Stimulated activated CD4-positive, alpha-beta T cell treated with anti-CD3 and anti-CD28 coated beads, TNF-alpha, amount 100 ng/mL, for 4 hours (primary cell): ENCODE measurements at regions not wholly inside any gene's neighbourhood (a gene's known extent, or its start where the extent isn't known, plus 50 kb on each side); places are given as distances from the start of the nearest gene placed in this dataset.
"Not testable (repeated sequence)": the region's sequence is repeated elsewhere in the genome, so short reads cannot be mapped to it uniquely, and the experiment has no call there.

ENCODE experiments used
- DNase-seq, 3 experiments: peaks; one replicate each; pipeline ENCODE4 v3.0.0-alpha.2; 2020; ENCODE audit warnings: low read depth in 3 of 3

- DNase-seq = no peak
These were observed 80.0 kb downstream of the GALR1 start for GRCh38 chr18:77329651-77330050.

DNA sequence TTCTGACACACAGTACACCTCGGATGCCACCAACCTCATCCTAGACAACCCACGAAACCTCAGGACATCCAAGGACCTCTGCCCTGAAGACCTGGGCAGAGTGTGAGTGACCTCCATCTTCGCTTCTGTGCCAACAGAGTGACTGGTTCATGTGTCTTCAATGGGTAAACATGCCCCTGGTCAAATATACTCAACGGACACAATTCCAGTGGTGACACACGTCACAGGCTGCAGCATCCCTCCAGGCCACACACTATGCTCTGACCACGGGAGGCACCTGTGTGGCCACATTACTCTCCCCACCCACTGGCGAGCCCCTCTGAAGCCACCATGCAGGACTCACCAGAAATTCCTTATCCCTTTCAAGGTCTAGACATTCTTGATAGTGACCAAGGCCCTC lies 85.2 kb downstream of the GALR1 start:
- DNase-seq = no peak

- DNase-seq = no peak
These were observed 88.0 kb downstream of the GALR1 start for GRCh38 chr18:77337604-77338003.

- no peak for DNase-seq
These were observed 89.4 kb downstream of the GALR1 start for GRCh38 chr18:77339093-77339492.

DNA sequence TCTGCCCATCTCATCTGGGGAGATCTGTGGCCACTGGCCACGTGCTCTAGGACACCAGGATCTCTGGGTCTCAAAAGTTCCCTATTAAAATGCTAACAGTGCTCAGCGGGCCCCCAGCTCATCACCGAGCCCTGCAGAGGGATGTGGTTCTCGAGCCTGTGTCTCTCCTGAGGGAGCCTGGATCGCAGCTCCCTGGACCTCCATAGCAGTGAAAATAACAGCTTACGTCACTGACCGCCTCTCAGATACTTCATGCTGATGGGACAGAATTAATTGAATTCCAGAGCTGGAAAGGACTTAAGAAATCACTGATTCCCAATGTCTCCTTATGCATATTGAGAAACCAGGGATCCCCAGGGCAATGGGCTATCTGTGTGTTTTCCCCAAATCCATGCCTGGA lies 90.0 kb downstream of the GALR1 start:
- DNase-seq = no peak

GRCh38 chr18:77340815-77341214 lies 91.2 kb downstream of the GALR1 start:
- DNase-seq = no peak

DNA sequence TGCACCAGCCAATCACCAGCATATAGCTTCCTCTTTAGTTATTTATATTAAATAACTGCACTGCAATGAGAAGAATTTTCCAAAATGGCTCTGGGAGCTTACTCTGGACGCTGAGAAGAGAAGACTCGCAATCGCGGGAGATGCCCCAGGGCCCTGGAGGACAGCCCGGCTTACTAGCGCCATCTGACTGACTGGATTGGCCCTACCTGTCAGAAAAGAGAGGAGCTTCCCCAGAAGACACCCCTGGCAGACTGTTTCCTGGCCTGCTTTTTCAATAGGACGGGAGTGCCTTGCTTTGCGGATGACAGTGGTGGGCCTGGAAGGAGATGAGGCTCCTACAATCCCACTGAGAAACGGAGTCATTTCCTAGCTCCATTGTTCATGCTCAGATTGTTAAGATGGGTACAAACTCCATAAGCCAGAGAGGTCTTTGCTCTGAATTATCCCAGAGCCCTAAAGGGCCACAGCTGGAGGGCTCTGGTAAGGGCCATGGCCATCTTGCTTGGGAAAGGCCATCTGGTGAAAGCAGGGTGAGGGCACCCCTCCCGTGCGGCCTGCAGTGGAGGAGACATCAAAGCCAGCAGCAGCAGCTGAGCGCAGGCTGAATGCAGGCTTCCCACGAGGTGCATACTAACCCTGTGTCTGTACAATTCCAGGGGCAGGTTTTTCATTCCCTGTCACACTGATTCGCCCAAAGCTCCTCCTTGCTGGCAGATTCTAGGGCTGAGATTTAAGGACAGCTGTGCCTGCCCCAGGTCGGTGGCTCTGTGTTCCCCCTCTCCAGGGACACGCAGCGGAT lies 92.1 kb downstream of the GALR1 start:
- no peak for DNase-seq

DNA sequence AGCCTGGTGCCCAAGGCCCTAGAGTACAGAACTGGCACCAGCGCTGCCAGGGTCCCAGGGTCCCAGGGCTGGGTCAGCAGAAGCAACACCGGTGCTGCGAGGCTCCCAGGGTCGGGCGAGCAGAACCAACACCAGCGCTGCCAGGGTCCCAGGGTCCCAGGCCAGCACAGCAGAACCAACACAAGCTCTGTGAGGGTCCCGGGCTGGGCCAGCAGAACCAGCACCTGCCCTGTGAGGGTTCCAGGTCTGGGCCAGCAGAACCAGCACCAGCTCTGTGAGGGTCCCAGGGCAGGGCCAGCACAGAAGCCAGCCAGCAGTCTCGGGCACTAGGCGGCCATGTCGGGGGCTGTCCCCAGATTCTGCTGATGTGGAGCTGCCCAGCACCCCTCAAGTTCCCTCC lies 93.1 kb downstream of the GALR1 start:
- DNase-seq = no peak

DNA sequence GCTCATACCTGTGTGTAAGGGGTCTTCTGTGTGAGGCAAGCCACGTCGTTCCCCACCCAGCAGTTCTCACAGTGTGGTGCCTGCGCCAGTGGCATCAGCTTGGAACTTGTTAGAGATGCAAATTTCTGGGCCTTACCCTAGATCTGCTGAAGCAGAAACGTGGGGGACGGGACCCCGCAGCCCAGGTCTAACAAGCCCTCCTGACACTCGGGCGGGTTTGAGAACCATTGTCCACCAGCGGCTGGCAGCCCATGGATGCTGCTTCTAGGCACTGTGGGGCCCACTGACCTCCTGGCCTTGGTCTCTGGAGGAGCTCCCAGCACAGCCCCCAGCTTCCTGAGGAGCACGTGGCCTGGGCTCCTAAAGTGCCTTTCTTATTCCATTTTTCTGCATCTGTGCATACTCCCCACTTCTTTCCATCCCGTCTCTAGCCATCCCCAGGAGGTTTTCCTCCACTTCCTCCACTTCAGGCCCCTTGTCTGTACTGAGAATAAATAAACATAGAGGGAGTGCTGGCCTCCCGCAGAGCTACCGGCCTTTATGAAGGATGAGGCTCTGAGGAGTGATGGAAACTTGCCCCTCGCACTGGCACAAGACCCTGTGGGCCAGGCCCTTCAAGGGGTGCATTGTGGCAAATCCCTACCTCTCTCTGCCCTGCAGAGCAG lies 94.3 kb downstream of the GALR1 start:
- DNase-seq = no peak

GRCh38 chr18:77344786-77345500 lies 95.3 kb downstream of the GALR1 start:
- no peak for DNase-seq

DNA sequence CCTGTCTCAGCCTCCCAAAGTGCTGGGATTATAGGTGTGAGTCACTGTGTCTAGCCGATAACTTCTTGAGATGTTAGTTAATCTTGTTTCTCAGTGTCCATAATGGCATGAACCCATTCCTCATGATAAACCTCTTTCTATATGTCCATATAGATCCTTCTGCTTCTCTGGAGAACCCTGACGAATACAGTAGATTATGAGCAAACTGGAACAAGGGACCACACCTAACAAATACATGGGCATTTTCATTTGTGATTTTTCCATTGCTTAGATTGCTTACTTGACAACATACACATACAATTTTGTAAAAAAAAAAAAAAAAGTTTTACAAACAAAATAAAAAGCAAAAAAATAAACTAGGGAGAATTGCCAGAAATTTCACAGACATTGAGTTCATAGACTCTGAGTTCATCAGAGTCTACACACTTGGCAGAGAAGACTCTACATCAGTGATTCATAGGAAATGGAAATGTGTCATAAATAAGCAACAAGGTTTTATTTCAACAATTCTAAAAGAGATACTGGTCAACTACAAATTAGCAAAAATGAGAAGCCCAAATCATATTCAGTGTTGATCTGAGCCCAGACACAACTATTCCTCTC lies 96.7 kb downstream of the GALR1 start:
- no peak for DNase-seq

DNA sequence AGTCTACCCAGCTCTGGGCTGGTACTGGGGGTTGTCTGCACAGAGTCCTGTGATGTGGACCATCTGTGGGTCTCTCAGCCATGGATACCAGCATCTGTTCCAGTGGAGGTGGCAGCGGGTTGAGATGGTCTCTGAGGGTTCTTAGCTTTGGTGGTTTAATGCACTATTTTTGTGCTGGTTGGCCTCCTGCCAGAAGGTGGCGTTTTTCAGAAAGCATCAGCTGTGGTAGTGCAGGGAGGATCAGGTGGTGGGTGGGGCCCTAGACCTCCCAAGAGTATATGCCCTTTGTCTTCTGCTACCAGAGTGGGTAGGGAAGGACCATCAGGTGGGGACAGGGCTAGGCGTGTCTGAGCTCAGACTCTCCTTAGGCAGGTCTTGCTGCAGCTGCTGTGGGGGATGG lies 103.7 kb downstream of the GALR1 start:
- DNase-seq = not testable (repeated sequence)

- DNase-seq = no peak
These were observed 110.1 kb downstream of the GALR1 start for GRCh38 chr18:77359561-77360314.

- no peak for DNase-seq
These were observed 110.9 kb downstream of the GALR1 start for GRCh38 chr18:77360315-77361190.

GRCh38 chr18:77361382-77361781 lies 111.7 kb downstream of the GALR1 start:
- DNase-seq = no peak

- no peak for DNase-seq
These were observed 116.0 kb downstream of the GALR1 start for GRCh38 chr18:77365667-77366066.

DNA sequence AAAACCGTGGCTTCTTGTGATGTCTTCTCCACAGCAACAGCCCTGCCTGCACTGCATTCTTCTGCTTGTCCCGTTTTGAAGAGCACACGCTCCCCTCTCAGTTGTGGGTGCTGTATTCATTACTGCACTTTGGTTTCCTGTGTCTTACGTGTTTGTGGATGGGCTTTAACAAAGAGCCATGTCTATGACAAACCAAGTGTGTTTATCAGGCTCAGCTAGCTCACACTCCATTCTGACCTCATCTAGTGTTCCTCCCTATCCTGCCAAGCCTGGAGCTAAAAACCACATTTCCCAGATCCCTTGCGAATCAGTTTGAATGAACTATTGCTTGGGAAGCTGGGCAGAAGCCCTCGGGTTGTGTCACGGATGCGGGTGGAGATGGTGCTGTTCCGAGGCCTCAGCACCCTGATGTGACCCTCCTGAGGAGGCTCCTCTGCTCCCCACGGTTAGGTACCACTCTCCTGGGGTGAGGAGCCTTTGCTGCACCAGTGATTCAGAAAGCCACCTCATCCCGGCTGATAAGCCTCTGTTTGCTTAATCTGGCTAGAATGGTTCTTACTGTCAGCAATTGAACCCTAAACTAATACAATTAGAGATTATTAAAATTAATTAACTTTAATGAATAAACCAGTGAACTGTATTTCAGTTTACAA lies 116.5 kb downstream of the GALR1 start:
- no peak for DNase-seq

GRCh38 chr18:77366720-77367641 lies 117.3 kb downstream of the GALR1 start:
- DNase-seq = no peak

DNA sequence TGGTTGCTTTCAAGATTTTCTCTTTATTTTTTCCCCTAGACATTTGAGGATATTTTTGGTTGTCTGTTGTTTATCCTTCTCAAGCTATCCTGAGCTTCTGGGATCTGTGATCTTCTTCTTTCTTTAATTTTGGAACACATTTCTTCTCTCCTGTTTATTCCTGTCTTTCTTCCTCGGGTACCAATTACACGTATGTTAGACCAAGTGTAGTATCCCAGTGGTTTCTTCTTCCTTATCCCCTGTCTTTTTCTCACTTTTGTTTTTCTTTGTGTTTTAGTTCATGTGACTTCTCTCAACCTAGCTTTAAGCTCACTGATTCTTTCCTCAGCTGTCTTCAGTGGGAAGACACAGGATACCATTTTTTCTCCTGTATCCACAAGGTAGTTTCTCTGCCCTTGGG lies 120.0 kb downstream of the GALR1 start:
- DNase-seq = no peak
